ENCODE measurements at regions not wholly inside any gene's neighbourhood (a gene's known extent, or its start where the extent isn't known, plus 50 kb on each side); places are given as distances from the start of the nearest gene placed in this dataset.

DNA sequence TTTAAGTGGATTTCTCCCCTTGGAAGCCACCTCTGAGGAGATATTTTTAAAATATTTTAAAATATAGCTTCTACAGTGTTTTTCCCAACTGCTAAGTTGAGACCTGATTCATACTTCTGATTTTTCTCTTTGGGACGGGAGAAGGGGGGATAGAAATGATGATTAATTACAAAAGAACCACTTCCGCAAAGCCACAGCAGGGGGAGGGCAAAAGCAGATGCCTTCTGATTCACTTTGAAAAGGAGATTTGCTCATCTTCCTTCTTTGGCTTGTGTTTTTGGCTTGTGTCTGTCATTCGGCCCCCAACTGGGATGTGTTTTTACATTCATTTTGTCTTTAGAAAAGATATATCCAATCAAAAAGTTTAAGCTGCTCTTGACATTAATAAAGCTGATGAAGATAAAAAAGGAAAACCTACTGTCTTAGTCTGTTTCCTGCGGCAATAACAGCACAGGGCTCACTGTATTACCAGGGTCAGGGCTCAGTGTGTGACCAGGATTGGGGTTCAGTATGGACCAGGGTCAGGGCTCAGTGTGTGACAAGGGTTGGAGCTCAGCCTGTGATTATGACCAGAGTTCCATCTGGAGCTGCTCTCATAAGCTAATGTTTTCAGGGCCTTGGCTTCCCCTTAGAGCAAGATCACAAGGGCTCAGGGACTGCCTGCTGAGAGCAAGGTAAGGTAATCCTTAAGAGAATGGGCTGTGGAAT is 223.2 kb downstream of the MTHFS start:
- Mint-ChIP-seq H3K4me1 (peaks cover 24 to 36% of the 10 kb centered on the region in 2 experiments), H3K9me3 (peaks cover 0 to 3% of the 10 kb centered on the region in 2 experiments; a peak in 1 of 5 replicates), H3K36me3 (ENCODE audit: insufficient read depth in 1 of 3, low read depth in 3 of 3) (peaks cover 0 to 3% (median 0%) of the 10 kb centered on the region in 3 experiments; a peak in 3 of 7 replicates), H3K27ac (peak overlapping the region in 2 of 3 experiments; percentile 75 to 79; a peak in 3 of 7 replicates), H3K27me3 (ENCODE audit: low read depth) (peaks cover 8% of the 10 kb centered on the region; the same call in 1 of the 2 replicates), H3K4me3 (0 out of 5 replicates have a peak overlapping the region, but pooled peaks of 1 of the 2 experiments have one; percentile 14)
- Histone ChIP-seq H3K27me3 (ENCODE audit: insufficient read depth, low read length) (no peaks in the 10 kb centered on the region), H3K23ac (ENCODE audit: insufficient read length, low read depth, low read length) (no peak overlapping the region), H2AK5ac (ENCODE audit: insufficient read length, low read length) (no peak overlapping the region), H3K23me2 (ENCODE audit: insufficient read length, low read depth, low read length, poor library complexity, severe bottlenecking) (no peaks in the 10 kb centered on the region), H4K20me1 (ENCODE audit: control insufficient read depth, insufficient read depth, insufficient read length) (no peaks in the 10 kb centered on the region), H3K79me1 (ENCODE audit: insufficient read depth, low read depth, low read length, poor library complexity, severe bottlenecking) (no peaks in the 10 kb centered on the region), H3K27ac (ENCODE audit: insufficient read length, low read depth, low read length) (no peak overlapping the region), H3K4me1 (ENCODE audit: insufficient read depth, low read length) (peaks cover 5% of the 10 kb centered on the region; the same call in 1 of the 2 replicates), H3T11ph (ENCODE audit: low read length) (no peak overlapping the region), H3K14ac (ENCODE audit: insufficient read depth, low read length) (no peak overlapping the region), H3K9me3 (ENCODE audit: control insufficient read depth, low read depth, low read length) (no peaks in the 10 kb centered on the region), H2BK20ac (ENCODE audit: low read depth, low read length, poor library complexity, severe bottlenecking) (no peak overlapping the region), H3K9ac (ENCODE audit: extremely low read depth, insufficient read length, low read length) (no peak overlapping the region), H4K8ac (replicated peaks; ENCODE audit: insufficient read length, low read depth, low read length) (no peak overlapping the region), H3K56ac (ENCODE audit: insufficient read length, low read depth, low read length) (no peak overlapping the region), H4K5ac (ENCODE audit: insufficient read length, low read depth, low read length) (no peak overlapping the region), H3K4ac (ENCODE audit: low read depth, low read length) (no peak overlapping the region), H3K18ac (ENCODE audit: insufficient read length, low read depth, low read length) (no peak overlapping the region), H2BK120ac (ENCODE audit: low read depth, low read length, poor library complexity, severe bottlenecking) (no peak overlapping the region), H2BK15ac (ENCODE audit: low read depth, low read length) (no peak overlapping the region), H2BK5ac (ENCODE audit: insufficient read length, low read length) (no peak overlapping the region), H3K79me2 (ENCODE audit: insufficient read depth, low read length) (no peaks in the 10 kb centered on the region), H4K91ac (ENCODE audit: insufficient read length, low read depth, low read length) (no peak overlapping the region), H3K4me2 (ENCODE audit: insufficient read depth, insufficient read length, low read length) (peak overlapping the region; percentile 8), H2AFZ (ENCODE audit: low read length) (no peak overlapping the region), H2BK12ac (ENCODE audit: insufficient read length, low read depth, low read length) (no peak overlapping the region)
- TF ChIP-seq, protein P1, sequence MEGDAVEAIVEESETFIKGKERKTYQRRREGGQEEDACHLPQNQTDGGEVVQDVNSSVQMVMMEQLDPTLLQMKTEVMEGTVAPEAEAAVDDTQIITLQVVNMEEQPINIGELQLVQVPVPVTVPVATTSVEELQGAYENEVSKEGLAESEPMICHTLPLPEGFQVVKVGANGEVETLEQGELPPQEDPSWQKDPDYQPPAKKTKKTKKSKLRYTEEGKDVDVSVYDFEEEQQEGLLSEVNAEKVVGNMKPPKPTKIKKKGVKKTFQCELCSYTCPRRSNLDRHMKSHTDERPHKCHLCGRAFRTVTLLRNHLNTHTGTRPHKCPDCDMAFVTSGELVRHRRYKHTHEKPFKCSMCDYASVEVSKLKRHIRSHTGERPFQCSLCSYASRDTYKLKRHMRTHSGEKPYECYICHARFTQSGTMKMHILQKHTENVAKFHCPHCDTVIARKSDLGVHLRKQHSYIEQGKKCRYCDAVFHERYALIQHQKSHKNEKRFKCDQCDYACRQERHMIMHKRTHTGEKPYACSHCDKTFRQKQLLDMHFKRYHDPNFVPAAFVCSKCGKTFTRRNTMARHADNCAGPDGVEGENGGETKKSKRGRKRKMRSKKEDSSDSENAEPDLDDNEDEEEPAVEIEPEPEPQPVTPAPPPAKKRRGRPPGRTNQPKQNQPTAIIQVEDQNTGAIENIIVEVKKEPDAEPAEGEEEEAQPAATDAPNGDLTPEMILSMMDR (conservative IDR thresholded peaks at IDR 0.05): peak; percentile 30; the same call in 1 of the 3 replicates
- peak; percentile 49 for DNase-seq
- WGBS (ENCODE audit: extremely low coverage, insufficient read length, low lambda C conversion rate): no CpG with 5 or more reads among the region's 4 CpGs
